ENCODE measurements at regions not wholly inside any gene's neighbourhood (a gene's known extent, or its start where the extent isn't known, plus 50 kb on each side); places are given as distances from the start of the nearest gene placed in this dataset.

GRCh38 chr13:50595196-50595595 lies 248.3 kb downstream of the DLEU7 start:
- WGBS, 3 donors: 71 to 74% (median 73%) methylated on average over 3 of the region's 3 CpGs

GRCh38 chr13:50596156-50596555 lies 247.3 kb downstream of the DLEU7 start:
- Histone ChIP-seq H3K27ac (no peak overlapping the region), H3K9me3 (no peaks in the 10 kb centered on the region), H3K36me3 (no peaks in the 10 kb centered on the region), H3K27me3 (no peaks in the 10 kb centered on the region), H3K4me1 (ENCODE audit: insufficient read depth) (no peaks in the 10 kb centered on the region), H3K4me3 (no peak overlapping the region)
- no peak for DNase-seq
- WGBS, 3 donors: 97 to 100% (median 100%) methylated on average over 1 of the region's 1 CpG
- TF ChIP-seq POLR2A (IDR thresholded peaks at IDR 0.05) (no peak), EP300 (IDR thresholded peaks at IDR 0.05) (no peak)
- TF ChIP-seq, protein P1, sequence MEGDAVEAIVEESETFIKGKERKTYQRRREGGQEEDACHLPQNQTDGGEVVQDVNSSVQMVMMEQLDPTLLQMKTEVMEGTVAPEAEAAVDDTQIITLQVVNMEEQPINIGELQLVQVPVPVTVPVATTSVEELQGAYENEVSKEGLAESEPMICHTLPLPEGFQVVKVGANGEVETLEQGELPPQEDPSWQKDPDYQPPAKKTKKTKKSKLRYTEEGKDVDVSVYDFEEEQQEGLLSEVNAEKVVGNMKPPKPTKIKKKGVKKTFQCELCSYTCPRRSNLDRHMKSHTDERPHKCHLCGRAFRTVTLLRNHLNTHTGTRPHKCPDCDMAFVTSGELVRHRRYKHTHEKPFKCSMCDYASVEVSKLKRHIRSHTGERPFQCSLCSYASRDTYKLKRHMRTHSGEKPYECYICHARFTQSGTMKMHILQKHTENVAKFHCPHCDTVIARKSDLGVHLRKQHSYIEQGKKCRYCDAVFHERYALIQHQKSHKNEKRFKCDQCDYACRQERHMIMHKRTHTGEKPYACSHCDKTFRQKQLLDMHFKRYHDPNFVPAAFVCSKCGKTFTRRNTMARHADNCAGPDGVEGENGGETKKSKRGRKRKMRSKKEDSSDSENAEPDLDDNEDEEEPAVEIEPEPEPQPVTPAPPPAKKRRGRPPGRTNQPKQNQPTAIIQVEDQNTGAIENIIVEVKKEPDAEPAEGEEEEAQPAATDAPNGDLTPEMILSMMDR (IDR thresholded peaks at IDR 0.05): no peak
- intact Hi-C loops (cut with DNase I): no loop called here

More at GRCh38 chr13:50595196-50595595, 248.3 kb downstream of the DLEU7 start:
- TF ChIP-seq, protein P1 (IDR thresholded peaks at IDR 0.05): no peak
- TF ChIP-seq EP300 (IDR thresholded peaks at IDR 0.05) (no peak), POLR2A (IDR thresholded peaks at IDR 0.05) (no peak)
- DNase-seq: no peak
- Histone ChIP-seq H3K27me3 (no peaks in the 10 kb centered on the region), H3K9me3 (no peaks in the 10 kb centered on the region), H3K4me3 (no peak overlapping the region), H3K36me3 (no peaks in the 10 kb centered on the region), H3K4me1 (ENCODE audit: insufficient read depth) (no peaks in the 10 kb centered on the region), H3K27ac (no peak overlapping the region)
- intact Hi-C loops (cut with DNase I): no loop called here

DNA sequence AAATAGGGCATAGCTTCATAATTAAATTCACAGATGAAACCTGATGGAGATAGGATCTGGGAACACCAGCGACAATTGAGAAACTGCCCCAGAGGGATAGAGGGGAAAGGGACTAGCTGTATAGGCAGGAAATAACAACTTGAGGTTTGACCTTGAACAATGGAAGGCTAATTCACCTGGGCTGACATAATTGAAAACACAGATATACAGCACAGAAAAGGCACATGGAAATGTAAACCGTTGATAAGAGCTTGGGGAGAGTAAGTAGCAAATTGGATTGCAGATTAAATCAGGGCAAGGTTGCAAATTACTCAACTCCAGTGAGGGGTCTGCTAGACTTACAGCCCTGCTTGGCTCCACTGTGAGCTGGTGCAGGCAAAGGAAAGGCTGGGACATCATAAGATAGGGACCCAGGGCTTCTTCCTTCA lies 246.7 kb downstream of the DLEU7 start:
- TF ChIP-seq, protein P1 (IDR thresholded peaks at IDR 0.05): no peak
- TF ChIP-seq EP300 (IDR thresholded peaks at IDR 0.05) (no peak), POLR2A (IDR thresholded peaks at IDR 0.05) (no peak)
- Histone ChIP-seq H3K27ac (no peak overlapping the region), H3K36me3 (no peaks in the 10 kb centered on the region), H3K4me1 (ENCODE audit: insufficient read depth) (no peaks in the 10 kb centered on the region), H3K9me3 (no peaks in the 10 kb centered on the region), H3K27me3 (no peaks in the 10 kb centered on the region), H3K4me3 (no peak overlapping the region)
- 53 to 65% (median 55%) methylated on average over 2 of the region's 2 CpGs for WGBS, 3 donors
- intact Hi-C loops (cut with DNase I): no loop called here
- no peak for DNase-seq

- H3K27ac ChIP-seq: no peak overlapping the region
- intact Hi-C loops (cut with DNase I): no loop called here
- no peaks in the 10 kb centered on the region for H3K9me3 ChIP-seq
- no peak for DNase-seq
- no peak overlapping the region for H3K4me3 ChIP-seq
- H3K4me1 ChIP-seq (ENCODE audit: insufficient read depth): no peaks in the 10 kb centered on the region
- WGBS, 3 donors: 31 to 52% (median 41%) methylated on average over 3 of the region's 3 CpGs
- no peaks in the 10 kb centered on the region for H3K27me3 ChIP-seq
- TF ChIP-seq EP300 (IDR thresholded peaks at IDR 0.05) (no peak), POLR2A (IDR thresholded peaks at IDR 0.05) (no peak)
- TF ChIP-seq, protein P1 (IDR thresholded peaks at IDR 0.05): no peak
- no peaks in the 10 kb centered on the region for H3K36me3 ChIP-seq
These were observed 245.2 kb downstream of the DLEU7 start for GRCh38 chr13:50598338-50598737.

Data from ovary (tissue), 7 donors.